Caco-2 (cell line): ENCODE measurements at regions not wholly inside any gene's neighbourhood (a gene's known extent, or its start where the extent isn't known, plus 50 kb on each side); places are given as distances from the start of the nearest gene placed in this dataset.

Experiments
- BruUV-seq: library from RNA; stranded (reverse); fragments of 400-500 nt; replicated peaks from 2 replicates; lab custom pipeline; 2021; lab: Mats Ljungman, UMichigan
- CTCF ChIA-PET: fragments of 300-600 bp; sonication (Branson Sonifier 250); formaldehyde crosslinking; loops from one replicate; lab custom pipeline; 2022; ENCODE audit warnings: antibody characterized with exemption; lab: Charles Lee
- POLR2A ChIA-PET: fragments of 300-600 bp; sonication (Branson Sonifier 250); formaldehyde crosslinking; loops from one replicate; lab custom pipeline; 2022; ENCODE audit warnings: antibody characterized with exemption; lab: Charles Lee
- DNase-seq, 2 experiments: peaks; one replicate each; pipeline versions ENCODE4 v3.0.0 to v3.0.0-alpha.2; 2020 to 2022
- H3K27me3 ChIP-seq: replicated peaks from 2 replicates; pipeline ENCODE4 v1.6.0; 2011; ENCODE audit warnings: low read length; ENCODE audit not compliant: control insufficient read depth, insufficient read depth
- H3K36me3 ChIP-seq: 2 replicates; pipeline ENCODE4 v1.5.1; 2011; ENCODE audit warnings: low read length; ENCODE audit not compliant: control insufficient read depth, insufficient read depth
- H3K4me1 ChIP-seq: fragments of 250-450 bp; sonication (Bioruptor Pico); 2 replicates; pipeline ENCODE4 v1.5.1; 2020; ENCODE audit warnings: mild to moderate bottlenecking
- H3K4me3 ChIP-seq: 2 replicates; pipeline ENCODE4 v1.5.1; 2011; ENCODE audit warnings: low read depth, mild to moderate bottlenecking, control low read depth, low read length
- H3K9me3 ChIP-seq: fragments of 250-450 bp; sonication (Bioruptor Pico); 2 replicates; pipeline ENCODE4 v1.5.1; 2020; ENCODE audit warnings: mild to moderate bottlenecking, moderate library complexity
- H3K27ac Mint-ChIP-seq: one replicate; pipeline ENCODE4 v1.8.0; 2022; ENCODE audit warnings: mixed read lengths; ENCODE audit not compliant: unreplicated experiment
- H3K27me3 Mint-ChIP-seq: one replicate; pipeline ENCODE4 v1.8.0; 2022; ENCODE audit warnings: mixed read lengths; ENCODE audit not compliant: insufficient read depth, unreplicated experiment
- H3K36me3 Mint-ChIP-seq: one replicate; pipeline ENCODE4 v1.8.0; 2022; ENCODE audit warnings: mild to moderate bottlenecking, mixed read lengths; ENCODE audit not compliant: insufficient read depth, unreplicated experiment
- H3K4me1 Mint-ChIP-seq: one replicate; pipeline ENCODE4 v1.8.0; 2022; ENCODE audit warnings: low read depth, mixed read lengths; ENCODE audit not compliant: unreplicated experiment
- H3K4me3 Mint-ChIP-seq: one replicate; pipeline ENCODE4 v1.8.0; 2022; ENCODE audit warnings: mild to moderate bottlenecking, moderate library complexity, mixed read lengths; ENCODE audit not compliant: unreplicated experiment
- H3K9me3 Mint-ChIP-seq: one replicate; pipeline ENCODE4 v1.8.0; 2022; ENCODE audit warnings: mixed read lengths; ENCODE audit not compliant: unreplicated experiment
- intact Hi-C: fragments of 100-400 bp; cut with micrococcal nuclease; formaldehyde crosslinking; loops from one replicate; pipeline ENCODE4 v1.10.0; 2022; ENCODE audit not compliant: unreplicated experiment
- TF ChIP-seq, protein P1 (sequence below), 2 experiments: fragments of 200-600 bp in 1 of 2; IDR thresholded peaks; 1 replicate in 1 of 2; 2 replicates in 1 of 2; pipeline versions ENCODE4 v1.5.1 to v1.8.0; 2011 to 2022; ENCODE audit warnings: antibody characterized with exemption in 1 of 2, control low read depth in 1 of 2, inconsistent platforms in 1 of 2, low read depth in 1 of 2, low read length in 1 of 2, mild to moderate bottlenecking in 1 of 2, moderate library complexity in 1 of 2; ENCODE audit not compliant: insufficient read depth in 1 of 2, severe bottlenecking in 1 of 2, unreplicated experiment in 1 of 2

DNA sequence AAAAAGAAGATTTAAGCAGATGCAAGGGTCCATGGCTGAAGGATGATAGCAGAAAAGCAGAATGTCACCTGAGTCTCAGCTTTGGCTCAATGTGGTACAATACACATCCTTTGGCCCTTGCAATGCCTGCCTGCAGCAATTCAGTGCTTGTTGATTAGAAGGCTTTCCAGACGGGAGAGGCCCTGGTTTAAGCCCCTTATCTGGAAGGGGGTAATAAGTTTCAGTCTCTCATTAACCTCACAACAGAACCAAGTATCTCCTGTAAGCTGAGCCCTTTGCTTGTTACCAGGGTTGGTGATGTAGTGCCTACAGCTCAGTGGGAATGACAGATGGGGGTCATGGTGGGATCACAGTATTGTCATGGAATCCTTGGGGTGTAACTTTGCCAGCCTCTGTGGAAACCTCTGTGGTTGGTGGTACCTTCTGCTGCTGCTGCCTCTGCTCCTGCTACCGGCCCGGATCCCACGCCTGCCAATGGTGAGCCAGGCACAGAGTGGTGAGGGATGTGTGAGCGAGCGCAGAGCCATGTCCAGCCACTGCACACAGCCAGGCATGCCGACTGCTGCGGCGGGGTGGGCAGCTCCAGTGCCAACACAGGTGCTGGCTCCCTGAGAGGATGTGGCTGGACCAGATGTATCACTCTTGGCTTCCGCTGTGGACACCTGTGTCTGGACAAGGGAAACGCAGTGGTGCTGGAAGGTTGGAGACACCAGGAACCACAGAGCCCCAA is 81.2 kb downstream of the ADRA2C start:
- Histone ChIP-seq H3K4me1 (no peaks in the 10 kb centered on the region), H3K9me3 (no peaks in the 10 kb centered on the region), H3K27me3 (no peaks in the 10 kb centered on the region), H3K4me3 (no peak overlapping the region), H3K36me3 (no peaks in the 10 kb centered on the region)
- ChIA-PET CTCF (no interaction called here), POLR2A (no interaction called here)
- TF ChIP-seq, protein P1, sequence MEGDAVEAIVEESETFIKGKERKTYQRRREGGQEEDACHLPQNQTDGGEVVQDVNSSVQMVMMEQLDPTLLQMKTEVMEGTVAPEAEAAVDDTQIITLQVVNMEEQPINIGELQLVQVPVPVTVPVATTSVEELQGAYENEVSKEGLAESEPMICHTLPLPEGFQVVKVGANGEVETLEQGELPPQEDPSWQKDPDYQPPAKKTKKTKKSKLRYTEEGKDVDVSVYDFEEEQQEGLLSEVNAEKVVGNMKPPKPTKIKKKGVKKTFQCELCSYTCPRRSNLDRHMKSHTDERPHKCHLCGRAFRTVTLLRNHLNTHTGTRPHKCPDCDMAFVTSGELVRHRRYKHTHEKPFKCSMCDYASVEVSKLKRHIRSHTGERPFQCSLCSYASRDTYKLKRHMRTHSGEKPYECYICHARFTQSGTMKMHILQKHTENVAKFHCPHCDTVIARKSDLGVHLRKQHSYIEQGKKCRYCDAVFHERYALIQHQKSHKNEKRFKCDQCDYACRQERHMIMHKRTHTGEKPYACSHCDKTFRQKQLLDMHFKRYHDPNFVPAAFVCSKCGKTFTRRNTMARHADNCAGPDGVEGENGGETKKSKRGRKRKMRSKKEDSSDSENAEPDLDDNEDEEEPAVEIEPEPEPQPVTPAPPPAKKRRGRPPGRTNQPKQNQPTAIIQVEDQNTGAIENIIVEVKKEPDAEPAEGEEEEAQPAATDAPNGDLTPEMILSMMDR (IDR thresholded peaks at IDR 0.05; ENCODE audit: insufficient read depth in 1 of 2, low read depth in 1 of 2, low read length in 1 of 2, severe bottlenecking in 1 of 2, unreplicated experiment in 1 of 2) = no peak
- H3K9me3 Mint-ChIP-seq = peaks cover 13% of the 10 kb centered on the region
- no peak overlapping the region for H3K4me3 Mint-ChIP-seq
- no peak for DNase-seq
- intact Hi-C loops = no loop called here
- no peak overlapping the region for H3K27ac Mint-ChIP-seq
- H3K27me3 Mint-ChIP-seq = peaks cover 9% of the 10 kb centered on the region
- no peaks in the 10 kb centered on the region for H3K36me3 Mint-ChIP-seq
- H3K4me1 Mint-ChIP-seq = no peaks in the 10 kb centered on the region
- BruUV-seq = no TSS peak

DNA sequence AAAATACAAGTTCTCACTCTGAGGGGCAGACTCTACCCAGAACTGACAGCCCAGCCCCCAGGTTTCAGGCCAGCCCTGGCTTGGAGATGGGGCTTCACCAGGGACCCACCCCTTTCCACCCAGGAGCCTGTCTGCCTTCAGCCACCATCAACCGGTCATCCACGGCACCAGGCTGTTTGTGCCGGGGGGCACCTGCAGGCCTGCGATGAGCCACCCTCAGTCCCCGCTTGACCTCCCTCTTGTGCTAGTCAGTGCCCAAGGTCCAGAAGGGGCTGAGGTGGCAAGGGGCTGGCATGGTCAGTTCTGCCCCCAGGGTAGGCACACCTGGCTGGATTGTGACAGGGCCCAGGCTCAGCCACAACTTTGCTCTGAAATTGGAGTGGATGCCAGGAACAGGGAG is 82.1 kb downstream of the ADRA2C start:
- Histone ChIP-seq H3K9me3 (no peaks in the 10 kb centered on the region), H3K36me3 (no peaks in the 10 kb centered on the region), H3K4me3 (no peak overlapping the region), H3K4me1 (no peaks in the 10 kb centered on the region), H3K27me3 (no peaks in the 10 kb centered on the region)
- ChIA-PET CTCF (no interaction called here), POLR2A (no interaction called here)
- H3K4me1 Mint-ChIP-seq = no peaks in the 10 kb centered on the region
- peaks cover 9% of the 10 kb centered on the region for H3K27me3 Mint-ChIP-seq
- no peak for DNase-seq
- TF ChIP-seq, protein P1 (IDR thresholded peaks at IDR 0.05; ENCODE audit: insufficient read depth in 1 of 2, low read depth in 1 of 2, low read length in 1 of 2, severe bottlenecking in 1 of 2, unreplicated experiment in 1 of 2) = no peak
- no peak overlapping the region for H3K4me3 Mint-ChIP-seq
- peaks cover 13% of the 10 kb centered on the region for H3K9me3 Mint-ChIP-seq
- no peak overlapping the region for H3K27ac Mint-ChIP-seq
- intact Hi-C loops = no loop called here
- H3K36me3 Mint-ChIP-seq = no peaks in the 10 kb centered on the region
- no TSS peak for BruUV-seq

DNA sequence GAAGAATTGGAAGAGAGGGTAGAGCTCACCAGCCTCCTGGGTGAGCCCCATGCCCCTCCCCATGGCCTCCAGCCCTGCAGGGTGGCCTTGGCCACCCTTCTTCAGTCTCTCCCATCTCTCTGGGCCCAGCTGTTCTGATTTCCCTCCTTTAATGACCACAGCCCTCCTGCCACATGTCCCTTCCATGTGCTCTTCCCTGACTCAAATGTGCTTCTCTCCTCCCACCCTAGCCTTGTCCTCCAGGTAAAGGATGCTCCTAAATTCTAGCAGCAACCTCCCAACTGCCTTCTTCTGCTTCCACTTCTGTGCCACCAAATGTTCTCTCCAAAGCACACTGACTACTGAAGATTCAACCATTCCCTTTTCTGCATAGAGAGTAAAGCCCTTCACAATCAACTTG is 83.0 kb downstream of the ADRA2C start:
- Histone ChIP-seq H3K4me1 (no peaks in the 10 kb centered on the region), H3K4me3 (no peak overlapping the region), H3K9me3 (no peaks in the 10 kb centered on the region), H3K36me3 (no peaks in the 10 kb centered on the region), H3K27me3 (no peaks in the 10 kb centered on the region)
- no TSS peak for BruUV-seq
- Mint-ChIP-seq H3K4me3 (no peak overlapping the region), H3K4me1 (no peaks in the 10 kb centered on the region), H3K9me3 (peaks cover 13% of the 10 kb centered on the region), H3K27me3 (peaks cover 14% of the 10 kb centered on the region), H3K36me3 (no peaks in the 10 kb centered on the region), H3K27ac (no peak overlapping the region)
- TF ChIP-seq, protein P1 (IDR thresholded peaks at IDR 0.05; ENCODE audit: insufficient read depth in 1 of 2, low read depth in 1 of 2, low read length in 1 of 2, severe bottlenecking in 1 of 2, unreplicated experiment in 1 of 2) = no peak
- DNase-seq = no peak
- POLR2A ChIA-PET = no interaction called here
- CTCF ChIA-PET = no interaction called here
- intact Hi-C loops = no loop called here
